IMR-90 (cell line): ENCODE measurements at regions not wholly inside any gene's neighbourhood (a gene's known extent, or its start where the extent isn't known, plus 50 kb on each side); places are given as distances from the start of the nearest gene placed in this dataset.
A peak's percentile ranks its signal among the peaks of the same experiment; 100 is the strongest.

Source experiments
- ATAC-seq: fragments of 200-7000 bp; cut with Tn5 transposase; 2 replicates; pipeline ENCODE4 v1.9.1; 2020; ENCODE audit warnings: low read depth, mild to moderate bottlenecking, moderate library complexity
- BruUV-seq: library from RNA; stranded (reverse); fragments of 400-500 nt; replicated peaks from 2 replicates; lab custom pipeline; 2021; lab: Mats Ljungman, UMichigan
- CTCF ChIA-PET: fragments of 300-600 bp; formaldehyde crosslinking; extraction: SDS; loops from one replicate; lab custom pipeline; 2021; ENCODE audit warnings: antibody characterized with exemption; lab: Yijun Ruan, JAX
- POLR2A ChIA-PET: fragments of 300-600 bp; sonication (Branson Sonifier 250); formaldehyde crosslinking; loops from one replicate; lab custom pipeline; 2022; ENCODE audit warnings: antibody characterized with exemption; ENCODE audit not compliant: unreplicated experiment; lab: Charles Lee
- DNase-seq: peaks from one replicate; pipeline ENCODE4 v3.0.0; 2013
- H2AFZ ChIP-seq: replicated peaks from 2 replicates; pipeline ENCODE3; 2013; ENCODE audit warnings: low read length, mild to moderate bottlenecking; ENCODE audit not compliant: poor library complexity
- H2AK5ac ChIP-seq: 2 replicates; pipeline ENCODE4 v1.6.1; 2013; ENCODE audit warnings: low read depth, low read length, inconsistent platforms
- H2AK9ac ChIP-seq: replicated peaks from 2 replicates; pipeline ENCODE3; 2013; ENCODE audit warnings: mild to moderate bottlenecking, low read depth, low read length, moderate library complexity; ENCODE audit not compliant: poor library complexity
- H2BK120ac ChIP-seq: 2 replicates; pipeline ENCODE4 v1.6.1; 2013; ENCODE audit warnings: low read depth, low read length, inconsistent platforms
- H2BK15ac ChIP-seq: 3 replicates; pipeline ENCODE4 v1.6.1; 2013; ENCODE audit warnings: low read depth, low read length, inconsistent platforms
- H2BK20ac ChIP-seq: 2 replicates; pipeline ENCODE4 v1.6.1; 2013; ENCODE audit warnings: low read depth, mild to moderate bottlenecking, inconsistent platforms, low read length, moderate library complexity
- H2BK5ac ChIP-seq: 2 replicates; pipeline ENCODE4 v1.6.1; 2013; ENCODE audit warnings: mild to moderate bottlenecking, low read depth, low read length, inconsistent platforms; ENCODE audit not compliant: poor library complexity, severe bottlenecking
- H3K14ac ChIP-seq: replicated peaks from 2 replicates; pipeline ENCODE4 v1.6.1; 2013; ENCODE audit warnings: low read depth, low read length, inconsistent platforms
- H3K18ac ChIP-seq: 2 replicates; pipeline ENCODE4 v1.6.1; 2013; ENCODE audit warnings: low read depth, low read length, control low read depth
- H3K23ac ChIP-seq: 2 replicates; pipeline ENCODE4 v1.6.1; 2013; ENCODE audit warnings: low read depth, low read length, inconsistent platforms
- H3K27ac ChIP-seq: 2 replicates; pipeline ENCODE4 v1.5.1; 2013; ENCODE audit warnings: mild to moderate bottlenecking, control low read depth, low read length; ENCODE audit not compliant: insufficient read depth
- H3K27me3 ChIP-seq: 2 replicates; pipeline ENCODE4 v1.6.1; 2013; ENCODE audit warnings: low read length; ENCODE audit not compliant: control insufficient read depth, insufficient read depth
- H3K36me3 ChIP-seq: 2 replicates; pipeline ENCODE4 v1.6.1; 2013; ENCODE audit warnings: low read length, mixed read lengths; ENCODE audit not compliant: control insufficient read depth, insufficient read depth
- H3K4ac ChIP-seq: 2 replicates; pipeline ENCODE4 v1.6.1; 2013; ENCODE audit warnings: low read depth, low read length, inconsistent platforms
- H3K4me1 ChIP-seq: 2 replicates; pipeline ENCODE4 v1.6.1; 2013; ENCODE audit warnings: low read length, mixed read lengths; ENCODE audit not compliant: control insufficient read depth, insufficient read depth
- H3K4me2 ChIP-seq: 2 replicates; pipeline ENCODE4 v1.6.1; 2013; ENCODE audit warnings: low read depth, mild to moderate bottlenecking, control low read depth, low read length, moderate library complexity
- H3K4me3 ChIP-seq: 2 replicates; pipeline ENCODE4 v1.5.1; 2013; ENCODE audit warnings: low read depth, mild to moderate bottlenecking, control low read depth, low read length, moderate library complexity; ENCODE audit not compliant: insufficient read depth
- H3K56ac ChIP-seq: 2 replicates; pipeline ENCODE4 v1.6.1; 2013; ENCODE audit warnings: low read length, inconsistent platforms; ENCODE audit not compliant: insufficient read depth; ENCODE audit errors: extremely low read depth
- H3K79me1 ChIP-seq, 2 experiments: 2 replicates each; pipeline ENCODE4 v1.6.1; 2013; ENCODE audit warnings: low read length in 2 of 2, inconsistent platforms in 1 of 2, low read depth in 1 of 2
- H3K9ac ChIP-seq: 2 replicates; pipeline ENCODE4 v1.6.1; 2013; ENCODE audit warnings: low read depth, low read length, control low read depth
- H3K9me1 ChIP-seq: 2 replicates; pipeline ENCODE4 v1.6.1; 2013; ENCODE audit warnings: low read length, inconsistent platforms; ENCODE audit not compliant: insufficient read depth
- H3K9me3 ChIP-seq: 2 replicates; pipeline ENCODE4 v1.6.1; 2013; ENCODE audit warnings: low read length; ENCODE audit not compliant: control insufficient read depth, insufficient read depth
- H4K20me1 ChIP-seq: 2 replicates; pipeline ENCODE4 v1.6.1; 2013; ENCODE audit warnings: low read length, inconsistent platforms; ENCODE audit not compliant: insufficient read depth
- H4K5ac ChIP-seq: 2 replicates; pipeline ENCODE4 v1.6.1; 2013; ENCODE audit warnings: mild to moderate bottlenecking, low read depth, low read length, control low read depth
- H4K8ac ChIP-seq, 2 experiments: 2 replicates each; pipeline ENCODE4 v1.6.1; 2013; ENCODE audit warnings: low read depth in 2 of 2, low read length in 2 of 2, control low read depth in 1 of 2, inconsistent platforms in 1 of 2
- H4K91ac ChIP-seq: 2 replicates; pipeline ENCODE4 v1.6.1; 2013; ENCODE audit warnings: low read depth, low read length, inconsistent platforms; ENCODE audit not compliant: insufficient read depth
- BHLHE40 ChIP-seq: fragments of 150-350 bp; IDR thresholded peaks from 2 replicates; pipeline ENCODE4 v1.6.1; 2016; ENCODE audit warnings: mild to moderate bottlenecking, low read depth, low read length
- CEBPB ChIP-seq: IDR thresholded peaks from 2 replicates; pipeline ENCODE4 v1.6.1; 2012; ENCODE audit warnings: low read depth, low read length, improper control_type of control experiment
- CHD1 ChIP-seq: IDR thresholded peaks from 2 replicates; pipeline ENCODE4 v1.6.1; 2012; ENCODE audit warnings: low read depth, low read length, improper control_type of control experiment
- FOS ChIP-seq: fragments of 150-350 bp; IDR thresholded peaks from 2 replicates; pipeline ENCODE4 v1.6.1; 2016; ENCODE audit warnings: low read depth, low read length
- MAFK ChIP-seq: IDR thresholded peaks from 2 replicates; pipeline ENCODE4 v1.6.1; 2012; ENCODE audit warnings: low read depth, low read length, improper control_type of control experiment
- MAZ ChIP-seq: IDR thresholded peaks from 2 replicates; pipeline ENCODE4 v1.6.1; 2012; ENCODE audit warnings: low read depth, mild to moderate bottlenecking, low read length, improper control_type of control experiment, moderate library complexity, borderline replicate concordance
- MXI1 ChIP-seq: IDR thresholded peaks from 2 replicates; pipeline ENCODE4 v1.6.1; 2012; ENCODE audit warnings: low read depth, mild to moderate bottlenecking, low read length, moderate library complexity, borderline replicate concordance
- NFE2L2 ChIP-seq: fragments of 150-350 bp; IDR thresholded peaks from 2 replicates; pipeline ENCODE4 v1.6.1; 2016; ENCODE audit warnings: low read depth, mild to moderate bottlenecking, low read length
- POLR2A ChIP-seq: IDR thresholded peaks from 2 replicates; pipeline ENCODE4 v1.6.1; 2012; ENCODE audit warnings: mild to moderate bottlenecking, low read depth, low read length
- RAD21 ChIP-seq: IDR thresholded peaks from 2 replicates; pipeline ENCODE4 v1.6.1; 2012; ENCODE audit warnings: low read length, improper control_type of control experiment
- RCOR1 ChIP-seq: IDR thresholded peaks from 2 replicates; pipeline ENCODE4 v1.6.1; 2012; ENCODE audit warnings: mild to moderate bottlenecking, low read length, improper control_type of control experiment; ENCODE audit not compliant: insufficient replicate concordance
- RFX5 ChIP-seq: IDR thresholded peaks from 2 replicates; pipeline ENCODE4 v1.8.0; 2012; ENCODE audit warnings: low read depth, mild to moderate bottlenecking, low read length, moderate library complexity
- SMC3 ChIP-seq: fragments of 150-350 bp; IDR thresholded peaks from 2 replicates; pipeline ENCODE4 v1.6.1; 2016; ENCODE audit warnings: low read depth, mild to moderate bottlenecking, antibody characterized with exemption, low read length, moderate library complexity
- USF2 ChIP-seq: fragments of 150-350 bp; IDR thresholded peaks from 2 replicates; pipeline ENCODE4 v1.6.1; 2017; ENCODE audit warnings: mild to moderate bottlenecking, antibody characterized with exemption, low read length, low read depth
- WGBS, 2 experiments: methylation state at CpG; one replicate each; pipeline versions ENCODE4 v1.1.5 to v1.1.7; 2013; ENCODE audit warnings: missing lambda C conversion rate in 2 of 2; ENCODE audit not compliant: insufficient read length in 1 of 2; ENCODE audit errors: extremely low coverage in 2 of 2; 5-methylcytosine and 5-hydroxymethylcytosine counted together
- dilution Hi-C: fragments of 300-500 bp; cut with HindIII; formaldehyde crosslinking; loops from one replicate; pipeline ENCODE4 v1.14.3; 2018; ENCODE audit warnings: low sequenced_read_pairs; ENCODE audit not compliant: unreplicated experiment
- in situ Hi-C: fragments of 300-500 bp; cut with MboI; formaldehyde crosslinking; loops from 3 replicates; pipeline ENCODE4 v1.14.3; 2019; ENCODE audit warnings: low sequenced_read_pairs, inconsistent platforms, mixed read lengths
- intact Hi-C: fragments of 100-400 bp; cut with micrococcal nuclease; formaldehyde crosslinking; loops from 2 replicates; pipeline ENCODE4 v1.10.0; 2022
- TF ChIP-seq, protein P1 (sequence below): fragments of 150-350 bp; IDR thresholded peaks from 2 replicates; pipeline ENCODE4 v1.6.1; 2016; ENCODE audit warnings: low read depth, mild to moderate bottlenecking, low read length, moderate library complexity, borderline replicate concordance
- TF ChIP-seq, protein P2 (sequence below): conservative IDR thresholded peaks from 2 replicates; pipeline ENCODE4 v1.5.1; 2012; ENCODE audit warnings: mild to moderate bottlenecking, low read depth, low read length, improper control_type of control experiment

GRCh38 chr4:147381749-147382148 is 99.1 kb upstream of the EDNRA start:
- no peak for DNase-seq
- no peak for TF ChIP-seq POLR2A
- no peak for TF ChIP-seq MAFK
- no peak for TF ChIP-seq CEBPB
- TF ChIP-seq, protein P1, sequence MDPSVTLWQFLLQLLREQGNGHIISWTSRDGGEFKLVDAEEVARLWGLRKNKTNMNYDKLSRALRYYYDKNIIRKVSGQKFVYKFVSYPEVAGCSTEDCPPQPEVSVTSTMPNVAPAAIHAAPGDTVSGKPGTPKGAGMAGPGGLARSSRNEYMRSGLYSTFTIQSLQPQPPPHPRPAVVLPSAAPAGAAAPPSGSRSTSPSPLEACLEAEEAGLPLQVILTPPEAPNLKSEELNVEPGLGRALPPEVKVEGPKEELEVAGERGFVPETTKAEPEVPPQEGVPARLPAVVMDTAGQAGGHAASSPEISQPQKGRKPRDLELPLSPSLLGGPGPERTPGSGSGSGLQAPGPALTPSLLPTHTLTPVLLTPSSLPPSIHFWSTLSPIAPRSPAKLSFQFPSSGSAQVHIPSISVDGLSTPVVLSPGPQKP = no peak
- TF ChIP-seq NFE2L2 = no peak
- TF ChIP-seq, protein P2, sequence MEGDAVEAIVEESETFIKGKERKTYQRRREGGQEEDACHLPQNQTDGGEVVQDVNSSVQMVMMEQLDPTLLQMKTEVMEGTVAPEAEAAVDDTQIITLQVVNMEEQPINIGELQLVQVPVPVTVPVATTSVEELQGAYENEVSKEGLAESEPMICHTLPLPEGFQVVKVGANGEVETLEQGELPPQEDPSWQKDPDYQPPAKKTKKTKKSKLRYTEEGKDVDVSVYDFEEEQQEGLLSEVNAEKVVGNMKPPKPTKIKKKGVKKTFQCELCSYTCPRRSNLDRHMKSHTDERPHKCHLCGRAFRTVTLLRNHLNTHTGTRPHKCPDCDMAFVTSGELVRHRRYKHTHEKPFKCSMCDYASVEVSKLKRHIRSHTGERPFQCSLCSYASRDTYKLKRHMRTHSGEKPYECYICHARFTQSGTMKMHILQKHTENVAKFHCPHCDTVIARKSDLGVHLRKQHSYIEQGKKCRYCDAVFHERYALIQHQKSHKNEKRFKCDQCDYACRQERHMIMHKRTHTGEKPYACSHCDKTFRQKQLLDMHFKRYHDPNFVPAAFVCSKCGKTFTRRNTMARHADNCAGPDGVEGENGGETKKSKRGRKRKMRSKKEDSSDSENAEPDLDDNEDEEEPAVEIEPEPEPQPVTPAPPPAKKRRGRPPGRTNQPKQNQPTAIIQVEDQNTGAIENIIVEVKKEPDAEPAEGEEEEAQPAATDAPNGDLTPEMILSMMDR = no peak
- no peak for TF ChIP-seq MXI1
- no peak for TF ChIP-seq CHD1
- TF ChIP-seq RFX5 = no peak
- TF ChIP-seq RCOR1 = no peak
- no peak for TF ChIP-seq FOS
- no peak for TF ChIP-seq RAD21
- no peak for TF ChIP-seq BHLHE40
- TF ChIP-seq MAZ = no peak
- TF ChIP-seq SMC3 = no peak
- no peak for TF ChIP-seq USF2
- no peak overlapping the region for H3K4me2 ChIP-seq

More at GRCh38 chr4:147381749-147382148, 99.1 kb upstream of the EDNRA start:
- Histone ChIP-seq H3K9me3 (no peaks in the 10 kb centered on the region), H2BK120ac (no peak overlapping the region), H3K9me1 (no peaks in the 10 kb centered on the region), H4K5ac (no peak overlapping the region), H4K8ac (no peak overlapping the region), H3K4ac (no peak overlapping the region), H2BK15ac (no peak overlapping the region), H2BK5ac (no peak overlapping the region), H3K18ac (no peak overlapping the region), H3K9ac (no peak overlapping the region), H2AFZ (peak overlapping the region; percentile 26), H2AK9ac (no peak overlapping the region), H2AK5ac (no peak overlapping the region), H4K20me1 (no peaks in the 10 kb centered on the region), H3K27ac (no peak overlapping the region), H3K27me3 (no peaks in the 10 kb centered on the region), H4K91ac (no peak overlapping the region), H3K36me3 (no peaks in the 10 kb centered on the region), H3K23ac (no peak overlapping the region), H3K4me1 (no peaks in the 10 kb centered on the region), H3K56ac (no peak overlapping the region), H3K4me3 (no peak overlapping the region), H2BK20ac (no peak overlapping the region), H3K14ac (no peak overlapping the region), H3K79me1 (no peaks in the 10 kb centered on the region)
- intact Hi-C loops (no loop called here), in situ Hi-C loops (no loop called here), dilution Hi-C loops (no loop called here)
- no TSS peak for BruUV-seq
- CTCF ChIA-PET = no interaction called here
- ATAC-seq = no peak
- POLR2A ChIA-PET = no interaction called here
- WGBS, 2 experiments = no CpG with 5 or more reads among the region's 1 CpG
